Activated CD8-positive, alpha-beta memory T cell treated with anti-CD3 and anti-CD28 coated beads, Interleukin-2, amount 10 ng/mL, durations not matched to agents 7 days and 5 days (primary cell): ENCODE measurements at regions not wholly inside any gene's neighbourhood (a gene's known extent, or its start where the extent isn't known, plus 50 kb on each side); places are given as distances from the start of the nearest gene placed in this dataset.

Source experiments
- ATAC-seq: fragments of 150-1000 bp; cut with Tn5 transposase; one replicate; pipeline ENCODE4 v1.10.0; 2021; ENCODE audit warnings: moderate library complexity
- CTCF ChIA-PET: fragments of 350-600 bp; sonication (Branson Sonifier 250); formaldehyde crosslinking; loops from one replicate; lab custom pipeline; 2021; ENCODE audit warnings: antibody characterized with exemption; lab: Charles Lee
- DNase-seq: peaks from one replicate; pipeline ENCODE4 v3.0.0-alpha.2; 2020
- H3K27ac Mint-ChIP-seq: one replicate; pipeline ENCODE4 v1.8.0; 2021; ENCODE audit warnings: mild to moderate bottlenecking, mixed read lengths
- H3K27me3 Mint-ChIP-seq: one replicate; pipeline ENCODE4 v1.8.0; 2021; ENCODE audit warnings: mixed read lengths
- H3K36me3 Mint-ChIP-seq: one replicate; pipeline ENCODE4 v1.8.0; 2021; ENCODE audit warnings: mild to moderate bottlenecking, mixed read lengths
- H3K4me1 Mint-ChIP-seq: one replicate; pipeline ENCODE4 v1.8.0; 2021; ENCODE audit warnings: mixed read lengths
- H3K4me3 Mint-ChIP-seq: one replicate; pipeline ENCODE4 v1.8.0; 2021; ENCODE audit warnings: mild to moderate bottlenecking, moderate library complexity, mixed read lengths
- H3K9me3 Mint-ChIP-seq: one replicate; pipeline ENCODE4 v1.8.0; 2022; ENCODE audit warnings: low read depth, mixed read lengths

DNA sequence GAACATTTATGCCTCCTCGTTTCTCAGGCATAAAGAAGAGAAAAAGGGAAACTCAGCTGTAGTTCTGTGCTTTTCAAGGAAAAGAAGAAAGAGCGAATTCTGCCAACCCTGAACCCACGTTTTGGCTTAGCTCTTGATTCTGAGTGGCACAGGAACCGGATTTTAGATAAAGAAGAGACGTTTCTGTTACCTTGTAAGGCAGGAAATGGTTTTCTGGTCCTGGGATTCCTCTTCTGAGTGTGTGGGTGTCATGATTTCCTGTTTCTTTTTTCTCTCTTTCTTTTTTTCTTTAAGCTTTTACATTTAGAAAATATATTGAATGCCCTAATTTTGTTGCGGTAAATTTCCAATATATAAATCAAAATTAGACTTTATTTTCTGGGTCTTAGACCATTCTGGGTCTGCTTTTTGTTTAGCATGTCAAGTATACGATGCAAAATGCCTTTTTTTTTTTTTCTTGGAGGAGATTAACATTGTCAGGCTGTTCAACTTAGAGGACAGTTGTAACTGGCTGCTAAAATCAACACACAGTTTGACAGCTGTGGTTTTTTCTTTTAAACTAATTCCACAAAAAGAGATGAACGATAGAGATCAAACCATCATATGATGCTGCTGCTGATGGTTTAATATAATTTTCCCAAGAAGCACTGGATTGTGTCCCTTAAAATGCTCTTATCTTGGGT lies 190.8 kb downstream of the GATA3 start:
- CTCF ChIA-PET, result no interaction called here
- Mint-ChIP-seq H3K4me1 (peaks cover 69% of the 10 kb centered on the region), H3K36me3 (peaks cover 60% of the 10 kb centered on the region), H3K4me3 (peak overlapping the region; percentile 54), H3K27me3 (no peaks in the 10 kb centered on the region), H3K9me3 (peaks cover 14% of the 10 kb centered on the region), H3K27ac (peak overlapping the region; percentile 95)
- peak; percentile 46 for DNase-seq
- ATAC-seq, result peak; percentile 80

- peaks cover 58% of the 10 kb centered on the region for H3K36me3 Mint-ChIP-seq
- H3K4me3 Mint-ChIP-seq, result peak overlapping the region; percentile 54
- ATAC-seq (peak; percentile 27), DNase-seq (no peak)
- peak overlapping the region; percentile 95 for H3K27ac Mint-ChIP-seq
- H3K27me3 Mint-ChIP-seq, result no peaks in the 10 kb centered on the region
- CTCF ChIA-PET, result interaction anchor here (1.4 kb wide), 1 partner anchor 186 kb away, joined by 3 read pairs; no protein-coding TSS in a partner anchor
- peaks cover 64% of the 10 kb centered on the region for H3K4me1 Mint-ChIP-seq
- peaks cover 14% of the 10 kb centered on the region for H3K9me3 Mint-ChIP-seq
Observed at GRCh38 chr10:8245814-8246142, 191.3 kb downstream of the GATA3 start.

DNA sequence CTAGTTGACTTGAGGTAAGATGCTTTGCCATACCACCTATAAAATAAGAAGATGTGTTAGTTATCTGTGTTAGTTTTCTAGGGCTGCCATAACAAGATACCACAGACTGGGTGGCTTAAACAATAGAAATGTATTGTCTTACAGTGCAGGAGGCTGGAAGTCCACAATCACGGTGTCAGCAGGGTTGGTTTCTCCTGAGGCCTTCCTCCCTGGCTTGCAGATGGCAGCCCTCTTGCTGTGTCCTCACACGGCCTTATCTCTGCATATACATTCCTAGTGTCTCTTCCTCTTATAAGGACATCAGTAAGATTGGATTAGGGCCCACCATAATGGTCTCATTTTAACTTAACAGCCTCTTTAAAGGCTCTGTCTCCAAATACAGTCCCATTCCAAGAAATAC lies 192.1 kb downstream of the GATA3 start:
- ATAC-seq (no peak), DNase-seq (no peak)
- Mint-ChIP-seq H3K4me3 (no peak overlapping the region), H3K27me3 (no peaks in the 10 kb centered on the region), H3K27ac (peak overlapping the region; percentile 95), H3K36me3 (peaks cover 53% of the 10 kb centered on the region), H3K4me1 (peaks cover 56% of the 10 kb centered on the region), H3K9me3 (peaks cover 12% of the 10 kb centered on the region)
- CTCF ChIA-PET, result interaction anchor here (1.4 kb wide), 1 partner anchor 187 kb away, joined by 3 read pairs; no protein-coding TSS in a partner anchor

- no peak for DNase-seq
- peaks cover 53% of the 10 kb centered on the region for H3K36me3 Mint-ChIP-seq
- H3K27ac Mint-ChIP-seq, result peak overlapping the region; percentile 95
- peaks cover 50% of the 10 kb centered on the region for H3K4me1 Mint-ChIP-seq
- peaks cover 12% of the 10 kb centered on the region for H3K9me3 Mint-ChIP-seq
- H3K27me3 Mint-ChIP-seq, result no peaks in the 10 kb centered on the region
- CTCF ChIA-PET, result interaction anchor here (1.2 to 1.4 kb wide), 2 partner anchors 161 to 187 kb away, joined by 3 read pairs; no protein-coding TSS in a partner anchor
- ATAC-seq, result no peak
- no peak overlapping the region for H3K4me3 Mint-ChIP-seq
Observed at GRCh38 chr10:8247191-8247590, 192.7 kb downstream of the GATA3 start.

- H3K9me3 Mint-ChIP-seq, result peaks cover 12% of the 10 kb centered on the region
- CTCF ChIA-PET, result interaction anchor here (1.5 kb wide), 1 partner anchor 12 kb away, joined by 3 read pairs; no protein-coding TSS in a partner anchor
- peaks cover 52% of the 10 kb centered on the region for H3K36me3 Mint-ChIP-seq
Observed at GRCh38 chr10:8248868-8249267, 194.4 kb downstream of the GATA3 start.

GRCh38 chr10:8254350-8254749 lies 199.9 kb downstream of the GATA3 start:
- Mint-ChIP-seq H3K27me3 (no peaks in the 10 kb centered on the region), H3K9me3 (peaks cover 3% of the 10 kb centered on the region), H3K4me3 (no peak overlapping the region), H3K27ac (peak overlapping the region; percentile 44), H3K36me3 (peaks cover 12% of the 10 kb centered on the region), H3K4me1 (peaks cover 28% of the 10 kb centered on the region)
- no peak for DNase-seq
- CTCF ChIA-PET, result no interaction called here
- peak; percentile 91 for ATAC-seq

More at GRCh38 chr10:8248868-8249267, 194.4 kb downstream of the GATA3 start:
- DNase-seq (no peak), ATAC-seq (no peak)
- Mint-ChIP-seq H3K4me3 (no peak overlapping the region), H3K27ac (no peak overlapping the region), H3K27me3 (no peaks in the 10 kb centered on the region), H3K4me1 (peaks cover 42% of the 10 kb centered on the region)

DNA sequence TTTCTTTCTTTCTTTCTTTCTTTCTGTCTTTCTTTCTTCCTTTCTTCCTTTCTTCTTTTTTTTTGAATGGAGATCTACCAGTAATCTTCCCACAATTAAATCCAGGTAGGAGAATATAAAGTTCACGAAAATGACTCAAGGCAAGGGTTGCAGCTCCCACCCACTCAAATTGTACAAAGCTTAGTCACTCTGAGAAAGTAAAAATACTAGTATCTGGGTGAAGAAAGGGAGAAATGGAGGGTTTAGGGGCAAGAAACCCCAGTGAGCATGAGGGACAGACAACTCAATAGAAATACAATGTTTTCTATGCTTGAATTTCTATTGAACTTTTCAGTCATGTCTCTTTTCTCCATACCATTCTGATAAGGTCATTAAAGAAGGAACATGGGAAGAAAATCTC lies 200.8 kb downstream of the GATA3 start:
- Mint-ChIP-seq H3K4me3 (no peak overlapping the region), H3K27ac (no peak overlapping the region)
- CTCF ChIA-PET, result interaction anchor here (0.6 kb wide), 2 partner anchors 114 to 831 kb away, joined by 3 read pairs; no protein-coding TSS in a partner anchor

DNA sequence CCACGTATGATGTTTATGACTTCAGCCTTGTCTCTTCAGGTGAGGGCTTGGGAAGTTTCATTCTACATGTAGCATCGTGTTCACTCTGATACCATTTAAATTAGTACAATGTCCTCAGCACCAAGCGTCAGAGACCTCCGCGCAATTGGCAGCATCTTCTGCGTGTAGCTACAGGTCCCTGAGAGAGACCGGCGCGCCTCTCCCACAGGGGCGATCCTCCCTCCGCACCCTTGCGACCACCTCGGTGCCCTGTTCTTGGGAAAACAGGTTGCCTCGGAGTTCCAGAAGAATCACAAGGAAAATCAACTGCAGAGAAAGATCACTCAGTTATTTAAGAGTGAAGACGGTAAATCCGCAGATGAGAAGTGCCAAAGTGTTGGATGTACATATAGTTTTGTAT lies 206.2 kb downstream of the GATA3 start:
- Mint-ChIP-seq H3K27me3 (no peaks in the 10 kb centered on the region), H3K9me3 (no peaks in the 10 kb centered on the region), H3K27ac (no peak overlapping the region), H3K36me3 (peaks cover 3% of the 10 kb centered on the region), H3K4me3 (no peak overlapping the region), H3K4me1 (peaks cover 9% of the 10 kb centered on the region)
- CTCF ChIA-PET, result interaction anchor here (1.2 kb wide), 1 partner anchor 9 kb away, joined by 3 read pairs; no protein-coding TSS in a partner anchor
- ATAC-seq (no peak), DNase-seq (no peak)

More for the DNA sequence above, 200.8 kb downstream of the GATA3 start:
- no peak for ATAC-seq
- no peaks in the 10 kb centered on the region for H3K27me3 Mint-ChIP-seq
- peaks cover 5% of the 10 kb centered on the region for H3K36me3 Mint-ChIP-seq
- no peaks in the 10 kb centered on the region for H3K9me3 Mint-ChIP-seq
- no peak for DNase-seq
- H3K4me1 Mint-ChIP-seq, result peaks cover 28% of the 10 kb centered on the region

GRCh38 chr10:8262317-8262716 lies 207.8 kb downstream of the GATA3 start:
- CTCF ChIA-PET, result interaction anchor here (0.9 kb wide), 1 partner anchor 28 kb away, joined by 3 read pairs; no protein-coding TSS in a partner anchor
- no peaks in the 10 kb centered on the region for H3K9me3 Mint-ChIP-seq
- ATAC-seq, result no peak
- peaks cover 3% of the 10 kb centered on the region for H3K36me3 Mint-ChIP-seq
- no peak for DNase-seq
- peaks cover 7% of the 10 kb centered on the region for H3K4me1 Mint-ChIP-seq
- no peak overlapping the region for H3K27ac Mint-ChIP-seq
- no peaks in the 10 kb centered on the region for H3K27me3 Mint-ChIP-seq
- H3K4me3 Mint-ChIP-seq, result no peak overlapping the region

DNA sequence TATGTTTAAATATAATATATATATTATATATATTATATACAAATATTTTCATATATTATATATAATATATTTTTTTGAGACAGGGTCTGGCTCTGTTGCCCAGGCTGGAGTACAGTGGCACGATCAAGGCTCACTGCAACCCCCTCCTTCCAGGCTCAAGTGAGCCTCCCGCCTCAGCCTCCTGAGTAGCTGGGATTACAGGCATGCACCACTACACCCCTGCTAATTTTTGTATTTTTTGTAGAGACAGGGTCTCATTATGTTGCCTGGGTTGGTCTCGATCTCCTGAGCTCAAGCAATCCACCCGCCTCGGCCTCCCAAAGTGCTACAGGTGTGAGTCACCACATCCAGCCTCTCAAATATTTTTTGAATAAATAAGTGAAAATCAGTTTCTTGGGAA lies 215.5 kb downstream of the GATA3 start:
- peaks cover 3% of the 10 kb centered on the region for H3K36me3 Mint-ChIP-seq
- H3K9me3 Mint-ChIP-seq, result peaks cover 1% of the 10 kb centered on the region
- no peaks in the 10 kb centered on the region for H3K27me3 Mint-ChIP-seq
- H3K27ac Mint-ChIP-seq, result no peak overlapping the region
- DNase-seq (no peak), ATAC-seq (no peak)
- CTCF ChIA-PET, result no interaction called here
- no peak overlapping the region for H3K4me3 Mint-ChIP-seq
- H3K4me1 Mint-ChIP-seq, result no peaks in the 10 kb centered on the region

- H3K36me3 Mint-ChIP-seq, result peaks cover 3% of the 10 kb centered on the region
- H3K9me3 Mint-ChIP-seq, result peaks cover 2% of the 10 kb centered on the region
- ATAC-seq (no peak), DNase-seq (no peak)
- no peak overlapping the region for H3K4me3 Mint-ChIP-seq
- CTCF ChIA-PET, result no interaction called here
- peaks cover 4% of the 10 kb centered on the region for H3K4me1 Mint-ChIP-seq
- H3K27me3 Mint-ChIP-seq, result no peaks in the 10 kb centered on the region
- H3K27ac Mint-ChIP-seq, result no peak overlapping the region
Observed at GRCh38 chr10:8272794-8273425, 218.4 kb downstream of the GATA3 start.

GRCh38 chr10:8273749-8274148 lies 219.3 kb downstream of the GATA3 start:
- Mint-ChIP-seq H3K9me3 (peaks cover 2% of the 10 kb centered on the region), H3K27me3 (no peaks in the 10 kb centered on the region), H3K36me3 (peaks cover 3% of the 10 kb centered on the region), H3K4me1 (peaks cover 8% of the 10 kb centered on the region), H3K27ac (no peak overlapping the region), H3K4me3 (no peak overlapping the region)
- CTCF ChIA-PET, result no interaction called here
- DNase-seq, result no peak
- no peak for ATAC-seq

DNA sequence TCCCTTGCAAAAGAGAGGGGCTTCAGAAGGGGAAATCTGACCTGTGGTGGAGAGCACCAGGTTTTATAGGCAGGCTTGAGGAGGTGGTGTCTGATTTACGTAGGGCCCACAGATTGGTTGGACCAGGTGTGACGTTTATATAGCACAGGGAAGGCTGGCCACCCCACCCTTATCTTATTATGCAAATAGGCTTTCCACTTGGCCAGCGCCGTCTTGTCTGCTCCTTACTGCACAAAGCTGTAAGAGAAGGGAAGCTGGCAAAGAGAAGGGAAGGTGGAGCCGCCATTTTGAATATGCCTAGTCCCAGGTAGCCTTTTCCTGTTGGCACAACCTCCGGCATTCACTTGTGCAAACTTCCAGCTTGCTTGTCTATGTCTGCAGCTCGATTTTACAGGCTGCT lies 221.4 kb downstream of the GATA3 start:
- no peak for ATAC-seq
- no peak overlapping the region for H3K27ac Mint-ChIP-seq

More for the DNA sequence above, 221.4 kb downstream of the GATA3 start:
- CTCF ChIA-PET, result interaction anchor here (0.6 kb wide), 1 partner anchor 170 kb away, joined by 3 read pairs; no protein-coding TSS in a partner anchor
- Mint-ChIP-seq H3K4me1 (peaks cover 8% of the 10 kb centered on the region), H3K27me3 (no peaks in the 10 kb centered on the region), H3K4me3 (no peak overlapping the region), H3K9me3 (peaks cover 2% of the 10 kb centered on the region), H3K36me3 (peaks cover 3% of the 10 kb centered on the region)
- no peak for DNase-seq
